ENCODE measurements at regions not wholly inside any gene's neighbourhood (a gene's known extent, or its start where the extent isn't known, plus 50 kb on each side); places are given as distances from the start of the nearest gene placed in this dataset.

- no peak overlapping the region for H3K4ac ChIP-seq (ENCODE audit: low read depth, low read length)
- peak overlapping the region; percentile 57 for H2AK5ac ChIP-seq (ENCODE audit: insufficient read length, low read length)
- Mint-ChIP-seq H3K4me3 (no peak overlapping the region), H3K36me3 (ENCODE audit: insufficient read depth in 1 of 3, low read depth in 3 of 3) (no peaks in the 10 kb centered on the region), H3K4me1 (peaks cover 72 to 85% of the 10 kb centered on the region in 2 experiments), H3K27me3 (ENCODE audit: low read depth) (peaks cover 2% of the 10 kb centered on the region; the same call in 1 of the 2 replicates), H3K27ac (no peak overlapping the region), H3K9me3 (no peaks in the 10 kb centered on the region)
- H2AFZ ChIP-seq (ENCODE audit: low read length): no peak overlapping the region
- H4K20me1 ChIP-seq (ENCODE audit: control insufficient read depth, insufficient read depth, insufficient read length): no peaks in the 10 kb centered on the region
- H3K18ac ChIP-seq (ENCODE audit: insufficient read length, low read depth, low read length): no peak overlapping the region
- H3T11ph ChIP-seq (ENCODE audit: low read length): no peak overlapping the region
- H3K27ac ChIP-seq (ENCODE audit: insufficient read length, low read depth, low read length): no peak overlapping the region
- H2BK5ac ChIP-seq (ENCODE audit: insufficient read length, low read length): no peak overlapping the region
- H3K23me2 ChIP-seq (ENCODE audit: insufficient read length, low read depth, low read length, poor library complexity, severe bottlenecking): no peaks in the 10 kb centered on the region
- H3K14ac ChIP-seq (ENCODE audit: insufficient read depth, low read length): no peak overlapping the region
- TF ChIP-seq, protein P1, sequence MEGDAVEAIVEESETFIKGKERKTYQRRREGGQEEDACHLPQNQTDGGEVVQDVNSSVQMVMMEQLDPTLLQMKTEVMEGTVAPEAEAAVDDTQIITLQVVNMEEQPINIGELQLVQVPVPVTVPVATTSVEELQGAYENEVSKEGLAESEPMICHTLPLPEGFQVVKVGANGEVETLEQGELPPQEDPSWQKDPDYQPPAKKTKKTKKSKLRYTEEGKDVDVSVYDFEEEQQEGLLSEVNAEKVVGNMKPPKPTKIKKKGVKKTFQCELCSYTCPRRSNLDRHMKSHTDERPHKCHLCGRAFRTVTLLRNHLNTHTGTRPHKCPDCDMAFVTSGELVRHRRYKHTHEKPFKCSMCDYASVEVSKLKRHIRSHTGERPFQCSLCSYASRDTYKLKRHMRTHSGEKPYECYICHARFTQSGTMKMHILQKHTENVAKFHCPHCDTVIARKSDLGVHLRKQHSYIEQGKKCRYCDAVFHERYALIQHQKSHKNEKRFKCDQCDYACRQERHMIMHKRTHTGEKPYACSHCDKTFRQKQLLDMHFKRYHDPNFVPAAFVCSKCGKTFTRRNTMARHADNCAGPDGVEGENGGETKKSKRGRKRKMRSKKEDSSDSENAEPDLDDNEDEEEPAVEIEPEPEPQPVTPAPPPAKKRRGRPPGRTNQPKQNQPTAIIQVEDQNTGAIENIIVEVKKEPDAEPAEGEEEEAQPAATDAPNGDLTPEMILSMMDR (conservative IDR thresholded peaks at IDR 0.05): no peak
- no peak for DNase-seq
- peaks cover 19% of the 10 kb centered on the region for H3K4me1 ChIP-seq (ENCODE audit: insufficient read depth, low read length)
- no peak overlapping the region for H4K8ac ChIP-seq (replicated peaks; ENCODE audit: insufficient read length, low read depth, low read length)
- no peak overlapping the region for H2BK20ac ChIP-seq (ENCODE audit: low read depth, low read length, poor library complexity, severe bottlenecking)
- H2BK15ac ChIP-seq (ENCODE audit: low read depth, low read length): no peak overlapping the region
- H3K56ac ChIP-seq (ENCODE audit: insufficient read length, low read depth, low read length): no peak overlapping the region
- H3K79me1 ChIP-seq (ENCODE audit: insufficient read depth, low read depth, low read length, poor library complexity, severe bottlenecking): no peaks in the 10 kb centered on the region
- no peak overlapping the region for H3K4me2 ChIP-seq (ENCODE audit: insufficient read depth, insufficient read length, low read length)
- H3K9me3 ChIP-seq (ENCODE audit: control insufficient read depth, low read depth, low read length): no peaks in the 10 kb centered on the region
- no peak overlapping the region for H3K9ac ChIP-seq (ENCODE audit: extremely low read depth, insufficient read length, low read length)
- H4K5ac ChIP-seq (ENCODE audit: insufficient read length, low read depth, low read length): no peak overlapping the region
- no peak overlapping the region for H2BK12ac ChIP-seq (ENCODE audit: insufficient read length, low read depth, low read length)
- H4K91ac ChIP-seq (ENCODE audit: insufficient read length, low read depth, low read length): no peak overlapping the region
- H3K27me3 ChIP-seq (ENCODE audit: insufficient read depth, low read length): no peaks in the 10 kb centered on the region
- H3K23ac ChIP-seq (ENCODE audit: insufficient read length, low read depth, low read length): no peak overlapping the region
- H2BK120ac ChIP-seq (ENCODE audit: low read depth, low read length, poor library complexity, severe bottlenecking): no peak overlapping the region
- no peaks in the 10 kb centered on the region for H3K79me2 ChIP-seq (ENCODE audit: insufficient read depth, low read length)
- WGBS (ENCODE audit: extremely low coverage, insufficient read length, low lambda C conversion rate): no CpG with 5 or more reads among the region's 4 CpGs
These were observed 54.5 kb upstream of the LHX8 start for GRCh38 chr1:75079538-75080290.

Measured in H9 (cell line).